Transverse colon (tissue), 4 donors: ENCODE measurements at regions not wholly inside any gene's neighbourhood (a gene's known extent, or its start where the extent isn't known, plus 50 kb on each side); places are given as distances from the start of the nearest gene placed in this dataset.
A peak's percentile ranks its signal among the peaks of the same experiment; 100 is the strongest.
"Not testable (repeated sequence)": the region's sequence is repeated elsewhere in the genome, so short reads cannot be mapped to it uniquely, and the experiment has no call there.

Experiments used
- DNase-seq: peaks from one replicate; pipeline ENCODE4 v3.0.0-alpha.2; 2019
- H3K27ac ChIP-seq, 4 donors: fragments of 200-600 bp; sonication (generic); 2 replicates each; pipeline ENCODE4 v1.5.1; 2016 to 2018; ENCODE audit warnings: inconsistent platforms in 4 of 4
- H3K27me3 ChIP-seq: fragments of 200-600 bp; sonication (generic); 2 replicates; pipeline ENCODE4 v1.5.1; 2017; ENCODE audit warnings: inconsistent platforms
- H3K36me3 ChIP-seq, 4 donors: fragments of 200-600 bp; sonication (generic); 2 replicates each; pipeline ENCODE4 v1.5.1; 2017 to 2019; ENCODE audit warnings: inconsistent platforms in 4 of 4
- H3K4me1 ChIP-seq, 4 donors: fragments of 200-600 bp; sonication (generic); 2 replicates each; pipeline ENCODE4 v1.5.1; 2017 to 2020; ENCODE audit warnings: inconsistent platforms in 4 of 4
- H3K4me3 ChIP-seq, 4 donors: fragments of 200-600 bp; sonication (generic); 1 replicate in 1 of 4; 2 replicates in 3 of 4; pipeline versions ENCODE4 v1.5.1 to v1.6.1; 2017 to 2019; ENCODE audit warnings: inconsistent platforms in 4 of 4
- H3K9me3 ChIP-seq, 2 donors: fragments of 200-600 bp; sonication (generic); 2 replicates each; pipeline ENCODE4 v1.5.1; 2017 to 2019; ENCODE audit warnings: inconsistent platforms in 2 of 2
- EP300 ChIP-seq: sonication (generic); formaldehyde crosslinking; IDR thresholded peaks from one replicate; pipeline ENCODE4 v1.6.1; 2017; ENCODE audit warnings: antibody characterized with exemption, low read depth
- POLR2A ChIP-seq: fragments of 450-650 bp; IDR thresholded peaks from one replicate; pipeline ENCODE4 v1.6.1; 2016; ENCODE audit warnings: antibody characterized with exemption, mild to moderate bottlenecking, moderate library complexity
- POLR2AphosphoS5 ChIP-seq, 3 donors: sonication (generic); formaldehyde crosslinking; IDR thresholded peaks; one replicate each; pipeline ENCODE4 v1.6.1; 2016; ENCODE audit warnings: antibody characterized with exemption in 3 of 3
- WGBS, 2 donors: methylation state at CpG; one replicate each; pipeline ENCODE4 v1.1.5; 2018; ENCODE audit warnings: low coverage in 1 of 2; 5-methylcytosine and 5-hydroxymethylcytosine counted together
- in situ Hi-C, 4 donors: fragments of 200-750 bp; cut with MboI; loops; one replicate each; pipeline versions ENCODE4 v1.15.0 to v1.15.1; 2017; ENCODE audit warnings: low sequenced_read_pairs in 3 of 4, low pct_ligation_motif_present in 1 of 4, low pct_unique_long_range_greater_than_20kb in 1 of 4
- intact Hi-C: fragments of 100-400 bp; cut with DNase I; formaldehyde crosslinking; loops from one replicate; pipeline ENCODE4 v1.15.1; 2023; ENCODE audit warnings: low total_unique reads
- TF ChIP-seq, protein P1 (sequence below), 5 experiments: fragments of 200-600 bp in 3 of 5; fragments of 450-650 bp in 2 of 5; sonication (generic) in 3 of 5; IDR thresholded peaks; 1 replicate in 2 of 5; 2 replicates in 3 of 5; pipeline ENCODE4 v1.5.1; 2016 to 2017; ENCODE audit warnings: antibody characterized with exemption in 5 of 5, inconsistent platforms in 3 of 5, mild to moderate bottlenecking in 2 of 5, moderate library complexity in 1 of 5

DNA sequence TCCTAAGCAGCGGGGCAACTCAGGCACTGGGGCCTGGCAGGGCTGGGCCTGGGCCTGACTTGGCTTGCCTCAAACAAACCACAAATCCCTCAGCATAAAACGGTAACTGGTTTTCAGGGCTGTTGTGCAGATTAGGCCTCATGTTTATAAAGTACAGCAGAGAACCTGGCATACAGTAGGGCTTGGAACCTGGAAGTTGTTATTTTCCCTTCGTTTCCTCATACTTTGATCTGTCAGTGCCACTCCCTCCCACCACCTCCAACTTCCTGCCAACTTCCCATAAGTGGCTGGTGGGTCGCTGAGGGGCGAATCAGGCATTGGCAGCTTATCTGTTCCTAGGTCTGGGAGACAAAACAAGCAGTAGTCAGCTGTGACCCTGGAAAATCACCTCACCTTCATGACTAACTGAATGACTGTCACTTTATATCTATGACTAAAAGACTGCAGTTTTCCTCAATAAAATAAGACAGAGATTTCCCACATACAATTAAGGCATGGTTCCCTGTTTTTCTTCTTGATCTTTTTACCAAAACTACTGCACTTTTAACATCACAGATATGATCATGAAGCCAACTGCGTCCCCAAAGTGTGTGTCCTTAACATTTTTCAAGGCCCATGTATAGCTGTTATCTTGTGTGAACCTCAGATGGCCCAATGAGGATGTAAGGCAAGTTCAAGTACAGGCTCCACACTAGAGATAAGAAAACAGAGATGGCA, 94.5 kb downstream of the TRIM69 start:
- DNase-seq = peak; percentile 71
- H3K9me3 ChIP-seq, intact Hi-C loops, H3K36me3 ChIP-seq, in situ Hi-C loops, H3K27me3 ChIP-seq, H3K4me3 ChIP-seq, H3K4me1 ChIP-seq: not testable (repeated sequence)
- peak in 1 of 3 donors; percentile 8 for TF ChIP-seq POLR2AphosphoS5 (IDR thresholded peaks at IDR 0.05)
- peak overlapping the region; percentile 53 to 78 (median 68) for H3K27ac ChIP-seq
- 40 to 57% methylated on average over 1 to 6 of the region's 6 CpGs for WGBS, 2 donors

DNA sequence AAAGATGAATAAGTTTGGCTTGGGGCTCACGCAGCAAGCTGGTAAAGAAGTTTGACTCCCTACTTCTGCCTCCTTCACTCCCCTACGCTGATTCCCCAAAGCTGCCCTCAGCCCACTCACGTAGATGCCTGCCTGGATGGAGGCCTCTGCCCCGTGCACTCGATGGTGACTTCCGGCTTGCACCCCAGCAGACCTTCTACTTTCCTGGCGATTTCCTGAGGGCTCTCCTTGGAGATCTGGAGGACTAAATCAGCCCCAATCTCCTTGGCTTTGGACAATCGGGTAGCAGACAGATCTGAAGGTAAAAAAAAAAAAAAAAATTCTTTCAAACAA, 95.0 kb downstream of the TRIM69 start:
- in situ Hi-C loops, intact Hi-C loops: not testable (repeated sequence)
- WGBS, 2 donors = 89% methylated on average over 8 of the region's 8 CpGs; no CpG with 5 or more reads in 1 of the 2 donors

DNA sequence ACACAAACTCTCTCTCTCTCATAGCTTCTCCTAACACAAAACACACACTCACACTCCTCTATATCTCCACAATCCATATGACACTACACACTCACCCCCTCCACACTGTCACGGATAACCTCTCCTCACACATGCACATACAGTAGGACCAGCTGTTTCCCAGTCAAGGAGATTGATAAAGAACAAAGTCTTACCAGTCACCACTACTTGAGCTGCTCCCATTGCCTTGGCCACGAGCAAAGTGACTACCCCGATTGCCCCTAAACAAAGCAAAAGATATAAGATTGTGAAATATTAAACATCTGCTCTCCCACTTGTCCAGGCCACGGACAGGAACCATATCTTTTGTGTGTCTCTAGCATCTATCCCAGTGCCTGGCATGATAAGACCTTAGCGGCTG, 95.8 kb downstream of the TRIM69 start:
- H3K27ac ChIP-seq, H3K4me3 ChIP-seq, intact Hi-C loops, in situ Hi-C loops, DNase-seq, H3K36me3 ChIP-seq, H3K4me1 ChIP-seq, H3K9me3 ChIP-seq, H3K27me3 ChIP-seq: not testable (repeated sequence)
- 66 to 76% methylated on average over 3 to 5 of the region's 5 CpGs for WGBS, 2 donors

More for the DNA sequence above, 95.0 kb downstream of the TRIM69 start:
- H3K4me1 ChIP-seq, H3K27me3 ChIP-seq, DNase-seq, H3K36me3 ChIP-seq, H3K9me3 ChIP-seq, H3K4me3 ChIP-seq: not testable (repeated sequence)
- peak overlapping the region; percentile 53 to 78 (median 68) for H3K27ac ChIP-seq

DNA sequence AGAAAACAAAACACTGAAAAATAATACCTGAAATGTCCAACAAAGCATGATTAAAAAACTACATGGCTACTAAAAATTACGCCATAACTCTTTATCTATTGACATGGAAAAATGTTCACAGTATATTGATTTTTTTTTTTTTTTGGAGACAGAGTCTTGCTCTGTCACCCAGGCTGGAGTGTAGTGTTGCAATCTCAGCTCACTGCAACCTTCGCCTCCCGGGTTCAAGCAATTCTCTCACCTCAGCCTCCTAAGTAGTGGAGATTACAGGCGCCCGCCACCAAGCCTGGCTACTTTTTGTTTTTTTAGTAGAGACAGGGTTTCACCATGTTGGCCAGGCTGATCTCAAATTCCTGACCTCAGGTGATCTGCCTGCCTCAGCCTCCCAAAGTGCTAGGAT, 96.8 kb downstream of the TRIM69 start:
- WGBS, 2 donors = 91 to 97% methylated on average over 5 of the region's 5 CpGs
- H3K27me3 ChIP-seq, in situ Hi-C loops, intact Hi-C loops, H3K4me1 ChIP-seq, H3K27ac ChIP-seq, DNase-seq, H3K36me3 ChIP-seq, H3K4me3 ChIP-seq, H3K9me3 ChIP-seq: not testable (repeated sequence)

DNA sequence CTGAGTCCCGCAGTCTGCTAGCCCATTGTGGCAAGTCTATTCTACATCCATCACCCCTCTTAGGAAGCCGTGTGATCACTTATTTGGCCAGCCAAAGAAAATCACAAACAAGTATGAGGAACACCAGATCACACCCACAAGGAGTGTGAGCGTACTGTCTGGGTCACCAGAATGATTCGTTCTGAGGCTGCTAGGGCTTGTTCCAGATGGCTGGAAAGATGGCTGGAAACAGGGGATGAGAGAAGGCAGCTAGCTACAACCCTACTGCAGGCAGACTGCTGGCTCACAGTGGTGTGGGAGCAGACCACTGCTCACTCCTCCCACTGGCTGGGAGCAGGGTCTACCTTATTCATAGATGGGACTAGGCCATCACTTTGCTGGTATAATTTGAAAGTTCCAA, 97.4 kb downstream of the TRIM69 start:
- WGBS, 2 donors = 94% methylated on average over 3 of the region's 4 CpGs; no CpG with 5 or more reads in 1 of the 2 donors
- in situ Hi-C loops, H3K27me3 ChIP-seq, intact Hi-C loops, H3K36me3 ChIP-seq, H3K4me1 ChIP-seq, DNase-seq, H3K27ac ChIP-seq, H3K9me3 ChIP-seq, H3K4me3 ChIP-seq: not testable (repeated sequence)

DNA sequence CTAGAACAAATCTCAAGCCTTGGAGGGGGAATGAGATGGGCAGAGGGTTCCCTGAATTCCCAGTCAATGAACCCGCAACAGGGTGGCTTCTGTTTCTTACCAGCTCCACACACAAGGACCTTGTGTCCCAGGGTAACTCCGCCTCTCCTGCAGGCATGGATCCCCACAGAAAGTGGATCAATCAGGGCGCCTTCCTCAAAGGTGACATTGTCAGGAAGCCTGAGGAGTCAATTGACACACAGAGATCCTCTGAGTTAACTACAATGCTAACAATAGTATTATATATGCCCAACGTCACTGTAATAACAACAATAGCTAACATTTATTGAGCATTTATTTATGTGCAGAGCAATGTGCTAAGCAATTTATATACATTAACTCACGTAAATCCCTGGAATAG, 98.8 kb downstream of the TRIM69 start:
- in situ Hi-C loops = not testable (repeated sequence)

DNA sequence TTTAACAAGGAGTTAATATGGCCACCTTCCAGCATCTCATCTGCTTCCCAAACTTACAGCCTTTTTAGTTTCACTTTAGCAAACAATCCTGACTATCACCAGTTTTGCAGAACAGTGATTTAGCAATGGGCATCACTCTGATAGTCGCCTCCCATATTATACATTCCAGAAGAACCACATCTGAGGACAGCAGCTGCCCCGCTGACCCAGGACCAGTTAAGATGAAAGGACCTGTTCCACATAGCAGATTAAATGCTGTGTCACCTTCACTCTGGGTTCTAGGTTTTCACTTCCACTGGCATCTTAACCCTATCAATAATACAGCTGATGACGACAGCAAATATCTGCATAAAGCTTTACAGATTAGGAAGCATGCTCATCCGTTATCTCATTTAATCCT, 99.8 kb downstream of the TRIM69 start:
- Histone ChIP-seq H3K27ac (no peak overlapping the region), H3K36me3 (no peaks in the 10 kb centered on the region), H3K4me3 (no peak overlapping the region), H3K4me1 (peaks cover 0 to 2% (median 0%) of the 10 kb centered on the region in 4 donors), H3K9me3 (no peaks in the 10 kb centered on the region), H3K27me3 (no peaks in the 10 kb centered on the region)
- DNase-seq = no peak
- TF ChIP-seq POLR2A (no peak), EP300 (no peak), POLR2AphosphoS5 (IDR thresholded peaks at IDR 0.05) (no peak)
- TF ChIP-seq, protein P1, sequence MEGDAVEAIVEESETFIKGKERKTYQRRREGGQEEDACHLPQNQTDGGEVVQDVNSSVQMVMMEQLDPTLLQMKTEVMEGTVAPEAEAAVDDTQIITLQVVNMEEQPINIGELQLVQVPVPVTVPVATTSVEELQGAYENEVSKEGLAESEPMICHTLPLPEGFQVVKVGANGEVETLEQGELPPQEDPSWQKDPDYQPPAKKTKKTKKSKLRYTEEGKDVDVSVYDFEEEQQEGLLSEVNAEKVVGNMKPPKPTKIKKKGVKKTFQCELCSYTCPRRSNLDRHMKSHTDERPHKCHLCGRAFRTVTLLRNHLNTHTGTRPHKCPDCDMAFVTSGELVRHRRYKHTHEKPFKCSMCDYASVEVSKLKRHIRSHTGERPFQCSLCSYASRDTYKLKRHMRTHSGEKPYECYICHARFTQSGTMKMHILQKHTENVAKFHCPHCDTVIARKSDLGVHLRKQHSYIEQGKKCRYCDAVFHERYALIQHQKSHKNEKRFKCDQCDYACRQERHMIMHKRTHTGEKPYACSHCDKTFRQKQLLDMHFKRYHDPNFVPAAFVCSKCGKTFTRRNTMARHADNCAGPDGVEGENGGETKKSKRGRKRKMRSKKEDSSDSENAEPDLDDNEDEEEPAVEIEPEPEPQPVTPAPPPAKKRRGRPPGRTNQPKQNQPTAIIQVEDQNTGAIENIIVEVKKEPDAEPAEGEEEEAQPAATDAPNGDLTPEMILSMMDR (IDR thresholded peaks at IDR 0.05) = no peak
- intact Hi-C loops = no loop called here
- 88% methylated on average over 3 to 4 of the region's 4 CpGs for WGBS, 2 donors
- in situ Hi-C loops = no loop called here

More for the DNA sequence above, 98.8 kb downstream of the TRIM69 start:
- DNase-seq, H3K4me1 ChIP-seq, H3K27ac ChIP-seq, H3K4me3 ChIP-seq, H3K36me3 ChIP-seq, H3K9me3 ChIP-seq, H3K27me3 ChIP-seq, intact Hi-C loops: not testable (repeated sequence)
- WGBS, 2 donors = 72 to 88% methylated on average over 2 to 5 of the region's 5 CpGs

DNA sequence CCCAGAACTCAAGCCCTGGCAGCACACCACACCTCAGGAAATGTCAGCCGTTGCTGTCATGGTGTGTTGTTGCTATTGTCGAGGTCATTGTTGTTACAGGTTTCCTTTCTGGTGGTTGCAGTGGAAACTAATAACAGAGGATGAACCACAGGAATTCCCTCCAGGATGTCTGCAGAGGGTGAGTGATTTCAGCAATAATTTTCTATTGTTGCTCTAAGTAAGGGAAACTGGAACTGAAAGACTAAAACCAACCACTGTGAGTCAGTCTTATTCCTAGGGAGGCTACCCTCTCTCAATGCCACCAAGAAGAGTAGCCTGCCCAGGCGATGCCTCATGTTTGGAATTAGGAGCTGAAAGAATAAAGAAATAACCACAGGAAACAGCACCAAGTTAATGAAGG, 102.6 kb downstream of the TRIM69 start:
- H3K4me3 ChIP-seq, H3K27me3 ChIP-seq, in situ Hi-C loops, H3K9me3 ChIP-seq, H3K36me3 ChIP-seq, DNase-seq, H3K27ac ChIP-seq, H3K4me1 ChIP-seq, intact Hi-C loops: not testable (repeated sequence)
- WGBS, 2 donors = 72 to 83% methylated on average over 1 to 3 of the region's 3 CpGs

DNA sequence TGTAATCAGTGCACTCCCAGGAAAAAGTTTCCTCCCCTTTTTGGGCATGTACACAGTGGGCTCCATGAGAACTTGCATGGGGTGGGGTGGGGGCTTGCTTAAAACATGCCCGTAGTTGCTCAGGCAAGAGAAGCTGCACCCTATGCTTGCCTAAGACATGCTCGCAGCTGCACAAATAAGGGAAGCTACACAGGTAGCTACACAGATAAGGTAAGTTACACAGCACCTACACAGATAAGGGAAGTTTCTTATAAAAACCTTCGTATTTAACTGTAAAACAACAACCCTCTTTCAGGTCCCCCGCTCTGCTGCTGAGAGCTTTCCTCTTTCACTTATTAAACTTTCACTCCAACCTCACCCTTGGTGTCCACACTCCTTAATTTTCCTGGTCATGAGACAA, 105.4 kb downstream of the TRIM69 start:
- not testable (repeated sequence) for H3K9me3 ChIP-seq

DNA sequence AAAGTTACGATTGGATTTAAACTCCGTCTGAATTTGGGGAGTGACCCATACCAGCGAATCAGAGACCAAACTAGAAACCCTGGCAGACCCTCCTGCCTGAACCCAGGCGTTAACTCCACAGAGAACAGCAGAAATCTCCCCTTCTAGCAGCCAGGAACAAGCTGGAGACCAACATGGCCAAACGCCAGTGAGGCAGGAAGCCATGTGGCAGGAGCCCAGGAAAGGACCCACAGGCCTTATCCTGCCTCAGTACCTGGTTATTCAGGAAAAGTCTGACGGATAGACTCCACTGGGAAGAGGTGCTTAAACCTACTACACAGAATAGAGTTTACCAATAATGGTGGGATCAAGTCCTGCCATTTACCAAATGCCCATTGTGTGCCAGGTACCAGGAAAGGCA, 106.6 kb downstream of the TRIM69 start:
- H3K4me3 ChIP-seq, H3K36me3 ChIP-seq, H3K27me3 ChIP-seq, in situ Hi-C loops, intact Hi-C loops, H3K27ac ChIP-seq, H3K4me1 ChIP-seq, H3K9me3 ChIP-seq, DNase-seq: not testable (repeated sequence)
- WGBS, 2 donors = 74 to 100% methylated on average over 1 to 6 of the region's 6 CpGs

More for the DNA sequence above, 105.4 kb downstream of the TRIM69 start:
- intact Hi-C loops, H3K4me1 ChIP-seq, H3K27ac ChIP-seq, H3K27me3 ChIP-seq, H3K4me3 ChIP-seq, H3K36me3 ChIP-seq, in situ Hi-C loops, DNase-seq: not testable (repeated sequence)
- WGBS, 2 donors = 76 to 100% methylated on average over 2 to 4 of the region's 4 CpGs
